B cell (primary cell): ENCODE measurements at regions not wholly inside any gene's neighbourhood (a gene's known extent, or its start where the extent isn't known, plus 50 kb on each side); places are given as distances from the start of the nearest gene placed in this dataset.
A peak's percentile ranks its signal among the peaks of the same experiment; 100 is the strongest.

Source experiments
- ATAC-seq: fragments of 200-7000 bp; cut with Tn5 transposase; one replicate; pipeline ENCODE4 v1.10.0; 2021; ENCODE audit warnings: low read depth, mild to moderate bottlenecking, moderate number of reproducible peaks, moderate library complexity
- CTCF ChIA-PET: fragments of 350-600 bp; sonication (Branson Sonifier 250); formaldehyde crosslinking; loops from one replicate; lab custom pipeline; 2021; ENCODE audit warnings: antibody characterized with exemption, inconsistent platforms; lab: Charles Lee
- POLR2A ChIA-PET: fragments of 350-600 bp; sonication (Branson Sonifier 250); formaldehyde crosslinking; loops from one replicate; lab custom pipeline; 2021; ENCODE audit warnings: antibody characterized with exemption; lab: Charles Lee
- DNase-seq: peaks from one replicate; pipeline ENCODE4 v3.0.0; 2013
- H2AFZ ChIP-seq: 2 replicates; pipeline ENCODE4 v1.6.1; 2012; ENCODE audit warnings: mild to moderate bottlenecking, low read depth, low read length; ENCODE audit not compliant: insufficient read depth, poor library complexity, severe bottlenecking
- H3K27ac ChIP-seq, 2 donors: 1 replicate in 1 of 2; 2 replicates in 1 of 2; pipeline ENCODE4 v1.5.1; 2012 to 2013; ENCODE audit warnings: low read length in 2 of 2, mild to moderate bottlenecking in 2 of 2, moderate library complexity in 1 of 2
- H3K27me3 ChIP-seq, 4 experiments: fragments of 200-600 bp in 1 of 4; sonication (generic) in 1 of 4; replicated peaks in 1 of 4; 1 replicate in 2 of 4; 2 replicates in 2 of 4; pipeline versions ENCODE4 v1.6.1 to v1.7.0; 2013 to 2016; ENCODE audit warnings: low read length in 3 of 4, mild to moderate bottlenecking in 2 of 4, mixed read lengths in 1 of 4, moderate library complexity in 1 of 4; ENCODE audit not compliant: insufficient read depth in 4 of 4, control insufficient read depth in 3 of 4; ENCODE audit errors: control extremely low read depth in 1 of 4
- H3K36me3 ChIP-seq, 2 experiments: replicated peaks in 1 of 2; 1 replicate in 1 of 2; 2 replicates in 1 of 2; pipeline versions ENCODE4 v1.6.1 to v1.7.1; 2013; ENCODE audit warnings: low read length in 1 of 2; ENCODE audit not compliant: insufficient read depth in 2 of 2, control insufficient read depth in 1 of 2; ENCODE audit errors: control extremely low read depth in 1 of 2, extremely low read depth in 1 of 2
- H3K4me1 ChIP-seq, 2 donors: fragments of 200-600 bp in 1 of 2; sonication (generic) in 1 of 2; 1 replicate in 1 of 2; 2 replicates in 1 of 2; pipeline versions ENCODE4 v1.5.1 to v1.6.1; 2013 to 2017; ENCODE audit warnings: low read length in 2 of 2; ENCODE audit not compliant: control insufficient read depth in 2 of 2, insufficient read depth in 2 of 2
- H3K4me2 ChIP-seq: replicated peaks from 2 replicates; pipeline ENCODE3; 2012; ENCODE audit warnings: mild to moderate bottlenecking, low read depth, low read length; ENCODE audit not compliant: poor library complexity, severe bottlenecking
- H3K4me3 ChIP-seq, 5 experiments: fragments of 200-600 bp in 1 of 5; sonication (generic) in 1 of 5; 1 replicate in 3 of 5; 2 replicates in 2 of 5; pipeline versions ENCODE4 v1.5.1 to v1.7.0; 2011 to 2016; ENCODE audit warnings: low read length in 4 of 5, mild to moderate bottlenecking in 4 of 5, low read depth in 2 of 5, control low read depth in 1 of 5, moderate library complexity in 1 of 5; ENCODE audit not compliant: insufficient read depth in 1 of 5; ENCODE audit errors: control extremely low read depth in 1 of 5, extremely low read depth in 1 of 5
- H3K79me2 ChIP-seq: fragments of 200-600 bp; sonication (generic); one replicate; pipeline ENCODE4 v1.6.0; 2016; ENCODE audit warnings: low read length; ENCODE audit not compliant: control insufficient read depth, insufficient read depth
- H3K9ac ChIP-seq: fragments of 200-600 bp; sonication (generic); 2 replicates; pipeline ENCODE4 v1.6.1; 2017; ENCODE audit warnings: mild to moderate bottlenecking, low read length, moderate library complexity
- H3K9me3 ChIP-seq, 3 donors: one replicate each; pipeline versions ENCODE4 v1.6.1 to v1.7.1; 2013; ENCODE audit warnings: low read length in 2 of 3; ENCODE audit not compliant: control insufficient read depth in 2 of 3, insufficient read depth in 1 of 3; ENCODE audit errors: control extremely low read depth in 1 of 3
- H4K20me1 ChIP-seq: 2 replicates; pipeline ENCODE4 v1.6.0; 2012; ENCODE audit warnings: mild to moderate bottlenecking, low read length; ENCODE audit not compliant: insufficient read depth, control insufficient read depth, poor library complexity, severe bottlenecking
- H3K27ac Mint-ChIP-seq: one replicate; pipeline ENCODE4 v1.8.0; 2021; ENCODE audit warnings: mixed read lengths
- H3K27me3 Mint-ChIP-seq: one replicate; pipeline ENCODE4 v1.8.0; 2021; ENCODE audit warnings: mixed read lengths
- H3K4me1 Mint-ChIP-seq: one replicate; pipeline ENCODE4 v1.8.0; 2021; ENCODE audit warnings: mixed read lengths
- H3K4me3 Mint-ChIP-seq: one replicate; pipeline ENCODE4 v1.8.0; 2021; ENCODE audit warnings: mixed read lengths
- H3K9me3 Mint-ChIP-seq: one replicate; pipeline ENCODE4 v1.8.0; 2022; ENCODE audit warnings: mixed read lengths; ENCODE audit not compliant: insufficient read depth
- CTCF ChIP-seq: fragments of 200-600 bp; IDR thresholded peaks from one replicate; pipeline ENCODE4 v1.8.0; 2022; ENCODE audit warnings: antibody characterized with exemption, mild to moderate bottlenecking
- EZH2 ChIP-seq: IDR thresholded peaks from 2 replicates; pipeline ENCODE4 v1.6.1; 2012; ENCODE audit warnings: borderline replicate concordance, low read depth, mild to moderate bottlenecking, moderate library complexity, low read length; ENCODE audit not compliant: insufficient read depth, poor library complexity, severe bottlenecking
- WGBS: methylation state at CpG from one replicate; pipeline ENCODE4 v1.1.5; 2013; ENCODE audit warnings: missing lambda C conversion rate; ENCODE audit not compliant: insufficient coverage; 5-methylcytosine and 5-hydroxymethylcytosine counted together
- intact Hi-C: fragments of 100-400 bp; cut with micrococcal nuclease; formaldehyde crosslinking; loops from one replicate; pipeline ENCODE4 v1.10.0; 2022

DNA sequence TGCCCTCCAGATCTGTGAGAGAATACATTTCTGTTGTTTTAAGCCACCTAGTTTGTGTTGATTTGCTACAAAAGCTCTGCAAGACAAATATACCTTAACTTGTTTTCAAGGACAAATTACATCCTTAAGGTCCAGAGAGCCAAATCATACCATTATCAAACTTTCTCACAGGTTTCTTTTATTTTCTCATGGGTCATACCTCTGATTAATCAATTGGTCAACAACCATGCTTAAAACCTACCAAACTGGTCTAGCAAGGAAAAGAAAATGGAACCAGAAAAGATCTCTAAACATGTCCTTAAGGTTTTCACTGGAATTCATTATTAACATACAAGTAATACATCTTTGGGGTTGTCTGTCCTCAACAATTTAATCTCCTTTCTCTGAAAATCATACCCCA is 535.0 kb downstream of the CD83 start:
- H4K20me1 ChIP-seq, result no peaks in the 10 kb centered on the region
- peaks cover 0 to 4% (median 0%) of the 10 kb centered on the region in 3 donors for H3K9me3 ChIP-seq
- no peaks in the 10 kb centered on the region for H3K79me2 ChIP-seq
- Mint-ChIP-seq H3K27me3 (no peaks in the 10 kb centered on the region), H3K27ac (no peak overlapping the region), H3K4me1 (peaks cover 39% of the 10 kb centered on the region), H3K4me3 (no peak overlapping the region), H3K9me3 (no peaks in the 10 kb centered on the region)
- no peaks in the 10 kb centered on the region for H3K27me3 ChIP-seq
- ChIA-PET CTCF (no interaction called here), POLR2A (no interaction called here)
- no peak for TF ChIP-seq EZH2
- peaks cover 36 to 37% of the 10 kb centered on the region in 2 donors for H3K4me1 ChIP-seq
- no peak for ATAC-seq
- no peak overlapping the region for H3K27ac ChIP-seq
- no peaks in the 10 kb centered on the region for H3K36me3 ChIP-seq
- H3K4me2 ChIP-seq, result no peak overlapping the region
- no peak overlapping the region for H2AFZ ChIP-seq
- DNase-seq, result no peak
- H3K9ac ChIP-seq, result no peak overlapping the region
- H3K4me3 ChIP-seq, result no peak overlapping the region
- intact Hi-C loops, result no loop called here

DNA sequence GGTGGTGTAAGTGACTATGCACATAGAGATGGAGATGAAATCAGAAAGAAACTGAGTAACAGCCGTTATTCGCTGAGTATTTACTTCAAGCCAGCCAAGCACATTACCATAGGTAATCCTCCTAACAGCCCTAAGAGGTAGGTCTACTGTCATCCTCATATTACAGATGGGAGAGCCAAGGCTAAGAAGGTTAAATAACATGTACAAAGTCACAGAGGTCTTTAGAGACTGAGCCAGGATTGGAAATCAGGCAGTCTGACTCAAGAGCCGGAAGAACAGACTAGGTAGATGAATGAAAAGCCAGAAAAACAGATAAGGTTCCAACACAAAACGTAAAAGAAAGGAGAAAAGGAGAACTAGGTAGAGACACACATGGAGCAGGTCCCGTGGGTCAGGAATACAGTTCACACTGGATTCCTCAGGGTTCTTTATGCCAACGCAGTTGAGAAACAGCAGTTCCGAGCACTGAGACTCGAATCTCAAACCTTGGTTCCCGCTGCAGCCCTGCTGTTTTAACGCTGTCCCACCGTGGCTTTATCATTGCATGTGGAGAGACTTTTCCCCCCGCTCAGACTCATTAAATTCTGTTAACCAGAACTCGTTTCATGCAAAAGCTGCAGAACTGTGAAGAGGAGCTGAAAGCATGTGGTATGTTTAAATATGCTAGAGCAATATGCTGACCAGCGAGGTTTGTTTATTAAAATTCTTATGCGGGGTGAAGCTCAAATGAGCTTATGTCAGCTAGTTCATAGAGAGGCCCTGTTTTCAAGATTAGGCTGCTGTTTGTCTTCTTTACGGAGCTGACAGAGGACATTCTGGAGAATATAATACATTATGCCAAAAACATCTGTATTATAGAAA is 537.9 kb downstream of the CD83 start:
- POLR2A ChIA-PET, result interaction anchor here (1.3 kb wide), 1 partner anchor 16 kb away, joined by 7 read pairs; no protein-coding TSS in a partner anchor
- Histone ChIP-seq H3K4me2 (peak overlapping the region; percentile 67), H3K4me1 (peaks cover 65 to 66% of the 10 kb centered on the region in 2 donors), H3K27ac (peak overlapping the region; percentile 98), H3K9me3 (peaks cover 0 to 4% (median 0%) of the 10 kb centered on the region in 3 donors), H2AFZ (peak overlapping the region; percentile 64), H3K79me2 (no peaks in the 10 kb centered on the region), H3K36me3 (no peaks in the 10 kb centered on the region), H3K27me3 (no peaks in the 10 kb centered on the region), H3K9ac (peak overlapping the region; percentile 44), H3K4me3 (peak overlapping the region in 2 of 5 experiments; percentile 11 to 47), H4K20me1 (no peaks in the 10 kb centered on the region)
- peak overlapping the region; percentile 77 for H3K4me3 Mint-ChIP-seq
- TF ChIP-seq EZH2, result no peak
- no peak for TF ChIP-seq CTCF
- DNase-seq (peak; percentile 24), ATAC-seq (no peak)
- intact Hi-C loops, result loop anchor here (1.0 kb wide), 1 partner anchor 16 kb away; no protein-coding TSS in a partner anchor
- CTCF ChIA-PET, result interaction anchor here (0.8 to 1.4 kb wide), 3 partner anchors 16 to 31 kb away, joined by 3 to 5 read pairs (median 5); no protein-coding TSS in a partner anchor
- 57% methylated on average over 9 of the region's 16 CpGs for WGBS
- H3K27ac Mint-ChIP-seq, result peak overlapping the region; percentile 94
- H3K27me3 Mint-ChIP-seq, result no peaks in the 10 kb centered on the region
- H3K4me1 Mint-ChIP-seq, result peaks cover 36% of the 10 kb centered on the region
- H3K9me3 Mint-ChIP-seq, result no peaks in the 10 kb centered on the region
